IMR-90 (cell line): ENCODE measurements at regions not wholly inside any gene's neighbourhood (a gene's known extent, or its start where the extent isn't known, plus 50 kb on each side); places are given as distances from the start of the nearest gene placed in this dataset.

Experiments
- ATAC-seq: fragments of 200-7000 bp; cut with Tn5 transposase; 2 replicates; pipeline ENCODE4 v1.9.1; 2020; ENCODE audit warnings: low read depth, mild to moderate bottlenecking, moderate library complexity
- BruUV-seq: library from RNA; stranded (reverse); fragments of 400-500 nt; replicated peaks from 2 replicates; lab custom pipeline; 2021; lab: Mats Ljungman, UMichigan
- CTCF ChIA-PET: fragments of 300-600 bp; formaldehyde crosslinking; extraction: SDS; loops from one replicate; lab custom pipeline; 2021; ENCODE audit warnings: antibody characterized with exemption; lab: Yijun Ruan, JAX
- POLR2A ChIA-PET: fragments of 300-600 bp; sonication (Branson Sonifier 250); formaldehyde crosslinking; loops from one replicate; lab custom pipeline; 2022; ENCODE audit warnings: antibody characterized with exemption; ENCODE audit not compliant: unreplicated experiment; lab: Charles Lee
- DNase-seq: peaks from one replicate; pipeline ENCODE4 v3.0.0; 2013
- H2AFZ ChIP-seq: replicated peaks from 2 replicates; pipeline ENCODE3; 2013; ENCODE audit warnings: low read length, mild to moderate bottlenecking; ENCODE audit not compliant: poor library complexity
- H2AK5ac ChIP-seq: 2 replicates; pipeline ENCODE4 v1.6.1; 2013; ENCODE audit warnings: low read depth, low read length, inconsistent platforms
- H2AK9ac ChIP-seq: replicated peaks from 2 replicates; pipeline ENCODE3; 2013; ENCODE audit warnings: mild to moderate bottlenecking, low read depth, low read length, moderate library complexity; ENCODE audit not compliant: poor library complexity
- H2BK120ac ChIP-seq: 2 replicates; pipeline ENCODE4 v1.6.1; 2013; ENCODE audit warnings: low read depth, low read length, inconsistent platforms
- H2BK15ac ChIP-seq: 3 replicates; pipeline ENCODE4 v1.6.1; 2013; ENCODE audit warnings: low read depth, low read length, inconsistent platforms
- H2BK20ac ChIP-seq: 2 replicates; pipeline ENCODE4 v1.6.1; 2013; ENCODE audit warnings: low read depth, mild to moderate bottlenecking, inconsistent platforms, low read length, moderate library complexity
- H2BK5ac ChIP-seq: 2 replicates; pipeline ENCODE4 v1.6.1; 2013; ENCODE audit warnings: mild to moderate bottlenecking, low read depth, low read length, inconsistent platforms; ENCODE audit not compliant: poor library complexity, severe bottlenecking
- H3K14ac ChIP-seq: replicated peaks from 2 replicates; pipeline ENCODE4 v1.6.1; 2013; ENCODE audit warnings: low read depth, low read length, inconsistent platforms
- H3K18ac ChIP-seq: 2 replicates; pipeline ENCODE4 v1.6.1; 2013; ENCODE audit warnings: low read depth, low read length, control low read depth
- H3K23ac ChIP-seq: 2 replicates; pipeline ENCODE4 v1.6.1; 2013; ENCODE audit warnings: low read depth, low read length, inconsistent platforms
- H3K27ac ChIP-seq: 2 replicates; pipeline ENCODE4 v1.5.1; 2013; ENCODE audit warnings: mild to moderate bottlenecking, control low read depth, low read length; ENCODE audit not compliant: insufficient read depth
- H3K27me3 ChIP-seq: 2 replicates; pipeline ENCODE4 v1.6.1; 2013; ENCODE audit warnings: low read length; ENCODE audit not compliant: control insufficient read depth, insufficient read depth
- H3K36me3 ChIP-seq: 2 replicates; pipeline ENCODE4 v1.6.1; 2013; ENCODE audit warnings: low read length, mixed read lengths; ENCODE audit not compliant: control insufficient read depth, insufficient read depth
- H3K4ac ChIP-seq: 2 replicates; pipeline ENCODE4 v1.6.1; 2013; ENCODE audit warnings: low read depth, low read length, inconsistent platforms
- H3K4me1 ChIP-seq: 2 replicates; pipeline ENCODE4 v1.6.1; 2013; ENCODE audit warnings: low read length, mixed read lengths; ENCODE audit not compliant: control insufficient read depth, insufficient read depth
- H3K4me2 ChIP-seq: 2 replicates; pipeline ENCODE4 v1.6.1; 2013; ENCODE audit warnings: low read depth, mild to moderate bottlenecking, control low read depth, low read length, moderate library complexity
- H3K4me3 ChIP-seq: 2 replicates; pipeline ENCODE4 v1.5.1; 2013; ENCODE audit warnings: low read depth, mild to moderate bottlenecking, control low read depth, low read length, moderate library complexity; ENCODE audit not compliant: insufficient read depth
- H3K56ac ChIP-seq: 2 replicates; pipeline ENCODE4 v1.6.1; 2013; ENCODE audit warnings: low read length, inconsistent platforms; ENCODE audit not compliant: insufficient read depth; ENCODE audit errors: extremely low read depth
- H3K79me1 ChIP-seq, 2 experiments: 2 replicates each; pipeline ENCODE4 v1.6.1; 2013; ENCODE audit warnings: low read length in 2 of 2, inconsistent platforms in 1 of 2, low read depth in 1 of 2
- H3K9ac ChIP-seq: 2 replicates; pipeline ENCODE4 v1.6.1; 2013; ENCODE audit warnings: low read depth, low read length, control low read depth
- H3K9me1 ChIP-seq: 2 replicates; pipeline ENCODE4 v1.6.1; 2013; ENCODE audit warnings: low read length, inconsistent platforms; ENCODE audit not compliant: insufficient read depth
- H3K9me3 ChIP-seq: 2 replicates; pipeline ENCODE4 v1.6.1; 2013; ENCODE audit warnings: low read length; ENCODE audit not compliant: control insufficient read depth, insufficient read depth
- H4K20me1 ChIP-seq: 2 replicates; pipeline ENCODE4 v1.6.1; 2013; ENCODE audit warnings: low read length, inconsistent platforms; ENCODE audit not compliant: insufficient read depth
- H4K5ac ChIP-seq: 2 replicates; pipeline ENCODE4 v1.6.1; 2013; ENCODE audit warnings: mild to moderate bottlenecking, low read depth, low read length, control low read depth
- H4K8ac ChIP-seq, 2 experiments: 2 replicates each; pipeline ENCODE4 v1.6.1; 2013; ENCODE audit warnings: low read depth in 2 of 2, low read length in 2 of 2, control low read depth in 1 of 2, inconsistent platforms in 1 of 2
- H4K91ac ChIP-seq: 2 replicates; pipeline ENCODE4 v1.6.1; 2013; ENCODE audit warnings: low read depth, low read length, inconsistent platforms; ENCODE audit not compliant: insufficient read depth
- BHLHE40 ChIP-seq: fragments of 150-350 bp; IDR thresholded peaks from 2 replicates; pipeline ENCODE4 v1.6.1; 2016; ENCODE audit warnings: mild to moderate bottlenecking, low read depth, low read length
- CEBPB ChIP-seq: IDR thresholded peaks from 2 replicates; pipeline ENCODE4 v1.6.1; 2012; ENCODE audit warnings: low read depth, low read length, improper control_type of control experiment
- CHD1 ChIP-seq: IDR thresholded peaks from 2 replicates; pipeline ENCODE4 v1.6.1; 2012; ENCODE audit warnings: low read depth, low read length, improper control_type of control experiment
- FOS ChIP-seq: fragments of 150-350 bp; IDR thresholded peaks from 2 replicates; pipeline ENCODE4 v1.6.1; 2016; ENCODE audit warnings: low read depth, low read length
- MAFK ChIP-seq: IDR thresholded peaks from 2 replicates; pipeline ENCODE4 v1.6.1; 2012; ENCODE audit warnings: low read depth, low read length, improper control_type of control experiment
- MAZ ChIP-seq: IDR thresholded peaks from 2 replicates; pipeline ENCODE4 v1.6.1; 2012; ENCODE audit warnings: low read depth, mild to moderate bottlenecking, low read length, improper control_type of control experiment, moderate library complexity, borderline replicate concordance
- MXI1 ChIP-seq: IDR thresholded peaks from 2 replicates; pipeline ENCODE4 v1.6.1; 2012; ENCODE audit warnings: low read depth, mild to moderate bottlenecking, low read length, moderate library complexity, borderline replicate concordance
- NFE2L2 ChIP-seq: fragments of 150-350 bp; IDR thresholded peaks from 2 replicates; pipeline ENCODE4 v1.6.1; 2016; ENCODE audit warnings: low read depth, mild to moderate bottlenecking, low read length
- POLR2A ChIP-seq: IDR thresholded peaks from 2 replicates; pipeline ENCODE4 v1.6.1; 2012; ENCODE audit warnings: mild to moderate bottlenecking, low read depth, low read length
- RAD21 ChIP-seq: IDR thresholded peaks from 2 replicates; pipeline ENCODE4 v1.6.1; 2012; ENCODE audit warnings: low read length, improper control_type of control experiment
- RCOR1 ChIP-seq: IDR thresholded peaks from 2 replicates; pipeline ENCODE4 v1.6.1; 2012; ENCODE audit warnings: mild to moderate bottlenecking, low read length, improper control_type of control experiment; ENCODE audit not compliant: insufficient replicate concordance
- RFX5 ChIP-seq: IDR thresholded peaks from 2 replicates; pipeline ENCODE4 v1.8.0; 2012; ENCODE audit warnings: low read depth, mild to moderate bottlenecking, low read length, moderate library complexity
- SMC3 ChIP-seq: fragments of 150-350 bp; IDR thresholded peaks from 2 replicates; pipeline ENCODE4 v1.6.1; 2016; ENCODE audit warnings: low read depth, mild to moderate bottlenecking, antibody characterized with exemption, low read length, moderate library complexity
- USF2 ChIP-seq: fragments of 150-350 bp; IDR thresholded peaks from 2 replicates; pipeline ENCODE4 v1.6.1; 2017; ENCODE audit warnings: mild to moderate bottlenecking, antibody characterized with exemption, low read length, low read depth
- WGBS, 2 experiments: methylation state at CpG; one replicate each; pipeline versions ENCODE4 v1.1.5 to v1.1.7; 2013; ENCODE audit warnings: missing lambda C conversion rate in 2 of 2; ENCODE audit not compliant: insufficient read length in 1 of 2; ENCODE audit errors: extremely low coverage in 2 of 2; 5-methylcytosine and 5-hydroxymethylcytosine counted together
- dilution Hi-C: fragments of 300-500 bp; cut with HindIII; formaldehyde crosslinking; loops from one replicate; pipeline ENCODE4 v1.14.3; 2018; ENCODE audit warnings: low sequenced_read_pairs; ENCODE audit not compliant: unreplicated experiment
- in situ Hi-C: fragments of 300-500 bp; cut with MboI; formaldehyde crosslinking; loops from 3 replicates; pipeline ENCODE4 v1.14.3; 2019; ENCODE audit warnings: low sequenced_read_pairs, inconsistent platforms, mixed read lengths
- intact Hi-C: fragments of 100-400 bp; cut with micrococcal nuclease; formaldehyde crosslinking; loops from 2 replicates; pipeline ENCODE4 v1.10.0; 2022
- TF ChIP-seq, protein P1 (sequence below): conservative IDR thresholded peaks from 2 replicates; pipeline ENCODE4 v1.5.1; 2012; ENCODE audit warnings: mild to moderate bottlenecking, low read depth, low read length, improper control_type of control experiment
- TF ChIP-seq, protein P2 (sequence below): fragments of 150-350 bp; IDR thresholded peaks from 2 replicates; pipeline ENCODE4 v1.6.1; 2016; ENCODE audit warnings: low read depth, mild to moderate bottlenecking, low read length, moderate library complexity, borderline replicate concordance

- ATAC-seq: no peak
- Histone ChIP-seq H2BK5ac (no peak overlapping the region), H4K91ac (no peak overlapping the region), H3K4me1 (no peaks in the 10 kb centered on the region), H2AK9ac (no peak overlapping the region), H3K36me3 (no peaks in the 10 kb centered on the region), H3K9me1 (no peaks in the 10 kb centered on the region), H2AK5ac (no peak overlapping the region), H3K14ac (no peak overlapping the region), H3K27ac (no peak overlapping the region), H3K4ac (no peak overlapping the region), H2BK120ac (no peak overlapping the region), H3K23ac (no peak overlapping the region), H2BK20ac (no peak overlapping the region), H3K18ac (no peak overlapping the region), H4K8ac (no peak overlapping the region), H3K9ac (no peak overlapping the region), H3K79me1 (no peaks in the 10 kb centered on the region), H2AFZ (no peak overlapping the region), H3K4me3 (no peak overlapping the region), H4K5ac (no peak overlapping the region), H3K9me3 (no peaks in the 10 kb centered on the region), H4K20me1 (no peaks in the 10 kb centered on the region), H3K4me2 (no peak overlapping the region), H3K56ac (no peak overlapping the region), H2BK15ac (no peak overlapping the region), H3K27me3 (no peaks in the 10 kb centered on the region)
- dilution Hi-C loops (no loop called here), intact Hi-C loops (loop anchor here (5.0 kb wide), 1 partner anchor 179 kb away; no protein-coding TSS in a partner anchor), in situ Hi-C loops (no loop called here)
- ChIA-PET POLR2A (no interaction called here), CTCF (no interaction called here)
- WGBS, 2 experiments: no CpG with 5 or more reads among the region's 2 CpGs
- BruUV-seq: no TSS peak
- no peak for DNase-seq
- no peak for TF ChIP-seq CEBPB
- TF ChIP-seq CHD1: no peak
- no peak for TF ChIP-seq SMC3
- TF ChIP-seq POLR2A: no peak
- TF ChIP-seq NFE2L2: no peak
- TF ChIP-seq, protein P1, sequence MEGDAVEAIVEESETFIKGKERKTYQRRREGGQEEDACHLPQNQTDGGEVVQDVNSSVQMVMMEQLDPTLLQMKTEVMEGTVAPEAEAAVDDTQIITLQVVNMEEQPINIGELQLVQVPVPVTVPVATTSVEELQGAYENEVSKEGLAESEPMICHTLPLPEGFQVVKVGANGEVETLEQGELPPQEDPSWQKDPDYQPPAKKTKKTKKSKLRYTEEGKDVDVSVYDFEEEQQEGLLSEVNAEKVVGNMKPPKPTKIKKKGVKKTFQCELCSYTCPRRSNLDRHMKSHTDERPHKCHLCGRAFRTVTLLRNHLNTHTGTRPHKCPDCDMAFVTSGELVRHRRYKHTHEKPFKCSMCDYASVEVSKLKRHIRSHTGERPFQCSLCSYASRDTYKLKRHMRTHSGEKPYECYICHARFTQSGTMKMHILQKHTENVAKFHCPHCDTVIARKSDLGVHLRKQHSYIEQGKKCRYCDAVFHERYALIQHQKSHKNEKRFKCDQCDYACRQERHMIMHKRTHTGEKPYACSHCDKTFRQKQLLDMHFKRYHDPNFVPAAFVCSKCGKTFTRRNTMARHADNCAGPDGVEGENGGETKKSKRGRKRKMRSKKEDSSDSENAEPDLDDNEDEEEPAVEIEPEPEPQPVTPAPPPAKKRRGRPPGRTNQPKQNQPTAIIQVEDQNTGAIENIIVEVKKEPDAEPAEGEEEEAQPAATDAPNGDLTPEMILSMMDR: no peak
- TF ChIP-seq USF2: no peak
- no peak for TF ChIP-seq RCOR1
- no peak for TF ChIP-seq MAFK
- TF ChIP-seq MXI1: no peak
- TF ChIP-seq FOS: no peak
- TF ChIP-seq, protein P2, sequence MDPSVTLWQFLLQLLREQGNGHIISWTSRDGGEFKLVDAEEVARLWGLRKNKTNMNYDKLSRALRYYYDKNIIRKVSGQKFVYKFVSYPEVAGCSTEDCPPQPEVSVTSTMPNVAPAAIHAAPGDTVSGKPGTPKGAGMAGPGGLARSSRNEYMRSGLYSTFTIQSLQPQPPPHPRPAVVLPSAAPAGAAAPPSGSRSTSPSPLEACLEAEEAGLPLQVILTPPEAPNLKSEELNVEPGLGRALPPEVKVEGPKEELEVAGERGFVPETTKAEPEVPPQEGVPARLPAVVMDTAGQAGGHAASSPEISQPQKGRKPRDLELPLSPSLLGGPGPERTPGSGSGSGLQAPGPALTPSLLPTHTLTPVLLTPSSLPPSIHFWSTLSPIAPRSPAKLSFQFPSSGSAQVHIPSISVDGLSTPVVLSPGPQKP: no peak
- no peak for TF ChIP-seq RFX5
- no peak for TF ChIP-seq MAZ
- TF ChIP-seq BHLHE40: no peak
- TF ChIP-seq RAD21: no peak
Observed at GRCh38 chr3:146343551-146343950, 92.6 kb upstream of the PLSCR4 start.
